ENCODE measurements at regions not wholly inside any gene's neighbourhood (a gene's known extent, or its start where the extent isn't known, plus 50 kb on each side); places are given as distances from the start of the nearest gene placed in this dataset.

DNA sequence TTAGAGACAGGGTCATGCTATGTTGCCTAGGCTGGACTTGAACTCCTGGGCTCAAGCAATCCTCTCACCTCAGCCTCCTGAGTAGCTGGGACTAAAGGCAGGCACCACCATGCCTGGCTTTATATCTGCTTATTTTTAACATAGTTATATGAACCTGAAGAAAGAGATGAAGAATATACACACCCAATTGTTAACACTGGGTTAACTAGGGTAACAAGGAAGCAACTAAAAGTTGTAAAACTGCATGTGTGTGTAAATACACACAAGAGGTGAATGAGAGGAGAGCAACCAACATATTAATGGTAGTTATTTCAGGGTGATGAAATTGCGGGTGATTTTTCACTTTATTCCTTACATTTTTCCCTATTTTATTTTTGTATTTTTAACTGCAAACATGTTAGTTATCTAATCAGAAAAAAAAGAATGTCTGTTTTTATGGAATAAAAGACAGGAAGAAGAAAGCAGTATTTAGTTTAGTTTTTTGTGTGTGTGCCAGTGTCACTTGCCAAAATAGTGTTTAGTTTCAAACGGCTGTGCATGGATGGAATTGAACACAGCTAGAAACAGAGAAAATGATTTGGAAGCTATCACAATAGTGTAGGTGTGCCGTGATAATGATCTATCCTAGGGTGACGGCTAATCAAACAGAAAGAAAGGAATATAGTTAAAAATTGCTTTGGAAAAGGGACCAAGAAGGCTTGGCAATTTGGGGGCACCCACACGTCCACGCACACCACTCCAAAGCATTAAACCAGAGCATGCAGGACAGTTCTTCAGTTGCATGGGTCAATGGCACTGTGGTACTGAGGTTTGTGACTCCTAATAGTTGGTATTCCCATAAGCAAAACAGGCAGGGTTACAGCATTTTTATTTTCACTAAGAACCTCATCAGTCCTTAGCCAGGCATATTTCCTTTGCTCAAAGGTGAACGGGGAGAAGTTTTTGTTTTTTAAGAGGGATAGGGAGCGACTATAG is 89.1 kb upstream of the KLHL13 start:
- TF ChIP-seq POLR2A (IDR thresholded peaks at IDR 0.05) (no peak), EP300 (IDR thresholded peaks at IDR 0.05) (no peak)
